ENCODE measurements at regions not wholly inside any gene's neighbourhood (a gene's known extent, or its start where the extent isn't known, plus 50 kb on each side); places are given as distances from the start of the nearest gene placed in this dataset.
"Not testable (repeated sequence)": the region's sequence is repeated elsewhere in the genome, so short reads cannot be mapped to it uniquely, and the experiment has no call there.

DNA sequence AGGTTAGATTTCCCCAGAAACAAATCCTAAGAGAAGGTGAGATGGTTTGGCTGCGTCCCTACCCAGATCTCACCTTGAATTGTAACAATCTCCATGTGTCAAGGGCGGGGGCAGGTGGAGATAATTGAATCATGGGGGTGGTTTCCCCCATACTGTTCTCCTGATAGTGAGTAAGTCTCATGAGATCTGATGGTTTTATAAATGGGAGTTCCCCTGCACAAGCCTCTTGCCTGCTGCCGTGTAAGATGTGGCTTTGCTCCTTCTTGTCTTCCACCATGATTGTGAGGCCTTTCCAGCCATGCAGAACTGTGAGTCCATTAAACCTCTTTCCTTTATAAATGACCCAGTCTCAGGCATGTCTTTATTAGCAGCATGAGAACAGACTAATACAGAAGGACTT is 132.2 kb downstream of the NPIPA8 start:
- TF ChIP-seq, protein P1, sequence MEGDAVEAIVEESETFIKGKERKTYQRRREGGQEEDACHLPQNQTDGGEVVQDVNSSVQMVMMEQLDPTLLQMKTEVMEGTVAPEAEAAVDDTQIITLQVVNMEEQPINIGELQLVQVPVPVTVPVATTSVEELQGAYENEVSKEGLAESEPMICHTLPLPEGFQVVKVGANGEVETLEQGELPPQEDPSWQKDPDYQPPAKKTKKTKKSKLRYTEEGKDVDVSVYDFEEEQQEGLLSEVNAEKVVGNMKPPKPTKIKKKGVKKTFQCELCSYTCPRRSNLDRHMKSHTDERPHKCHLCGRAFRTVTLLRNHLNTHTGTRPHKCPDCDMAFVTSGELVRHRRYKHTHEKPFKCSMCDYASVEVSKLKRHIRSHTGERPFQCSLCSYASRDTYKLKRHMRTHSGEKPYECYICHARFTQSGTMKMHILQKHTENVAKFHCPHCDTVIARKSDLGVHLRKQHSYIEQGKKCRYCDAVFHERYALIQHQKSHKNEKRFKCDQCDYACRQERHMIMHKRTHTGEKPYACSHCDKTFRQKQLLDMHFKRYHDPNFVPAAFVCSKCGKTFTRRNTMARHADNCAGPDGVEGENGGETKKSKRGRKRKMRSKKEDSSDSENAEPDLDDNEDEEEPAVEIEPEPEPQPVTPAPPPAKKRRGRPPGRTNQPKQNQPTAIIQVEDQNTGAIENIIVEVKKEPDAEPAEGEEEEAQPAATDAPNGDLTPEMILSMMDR (conservative IDR thresholded peaks at IDR 0.05; ENCODE audit: low read length) = not testable (repeated sequence)
- TF ChIP-seq EZH2phosphoT487 (IDR thresholded peaks at IDR 0.05; ENCODE audit: borderline replicate concordance, low read depth, low read length) = not testable (repeated sequence)
